ENCODE measurements at regions not wholly inside any gene's neighbourhood (a gene's known extent, or its start where the extent isn't known, plus 50 kb on each side); places are given as distances from the start of the nearest gene placed in this dataset.

DNA sequence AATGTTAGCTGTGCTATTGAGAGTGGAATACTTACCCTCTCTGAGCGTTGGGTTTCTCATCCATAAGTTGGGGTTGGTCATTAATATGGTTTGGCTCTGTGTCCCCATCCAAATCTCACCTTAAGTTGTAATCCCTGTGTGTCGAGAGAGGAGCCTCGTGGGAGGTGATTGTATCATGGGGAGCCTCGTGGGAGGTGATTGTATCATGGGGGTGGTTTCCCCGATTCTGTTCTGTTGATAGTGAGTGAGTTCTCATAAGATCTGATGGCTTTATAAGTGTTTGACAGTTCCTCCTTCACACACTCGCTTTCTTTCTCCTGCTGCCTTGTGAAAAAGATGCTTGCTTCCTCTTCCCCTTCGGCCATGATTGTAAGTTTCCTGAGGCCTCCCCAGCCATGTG lies 391.1 kb downstream of the FAM133A start:
- DNase-seq (ENCODE audit: low read depth), result no peak
- no peak overlapping the region for H3K4me3 ChIP-seq (ENCODE audit: control insufficient read depth, low read depth, low read length)
- TF ChIP-seq, protein P1, sequence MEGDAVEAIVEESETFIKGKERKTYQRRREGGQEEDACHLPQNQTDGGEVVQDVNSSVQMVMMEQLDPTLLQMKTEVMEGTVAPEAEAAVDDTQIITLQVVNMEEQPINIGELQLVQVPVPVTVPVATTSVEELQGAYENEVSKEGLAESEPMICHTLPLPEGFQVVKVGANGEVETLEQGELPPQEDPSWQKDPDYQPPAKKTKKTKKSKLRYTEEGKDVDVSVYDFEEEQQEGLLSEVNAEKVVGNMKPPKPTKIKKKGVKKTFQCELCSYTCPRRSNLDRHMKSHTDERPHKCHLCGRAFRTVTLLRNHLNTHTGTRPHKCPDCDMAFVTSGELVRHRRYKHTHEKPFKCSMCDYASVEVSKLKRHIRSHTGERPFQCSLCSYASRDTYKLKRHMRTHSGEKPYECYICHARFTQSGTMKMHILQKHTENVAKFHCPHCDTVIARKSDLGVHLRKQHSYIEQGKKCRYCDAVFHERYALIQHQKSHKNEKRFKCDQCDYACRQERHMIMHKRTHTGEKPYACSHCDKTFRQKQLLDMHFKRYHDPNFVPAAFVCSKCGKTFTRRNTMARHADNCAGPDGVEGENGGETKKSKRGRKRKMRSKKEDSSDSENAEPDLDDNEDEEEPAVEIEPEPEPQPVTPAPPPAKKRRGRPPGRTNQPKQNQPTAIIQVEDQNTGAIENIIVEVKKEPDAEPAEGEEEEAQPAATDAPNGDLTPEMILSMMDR (IDR thresholded peaks at IDR 0.05; ENCODE audit: control insufficient read depth, insufficient read depth, low read depth, low read length, missing control alignments), result no peak

DNA sequence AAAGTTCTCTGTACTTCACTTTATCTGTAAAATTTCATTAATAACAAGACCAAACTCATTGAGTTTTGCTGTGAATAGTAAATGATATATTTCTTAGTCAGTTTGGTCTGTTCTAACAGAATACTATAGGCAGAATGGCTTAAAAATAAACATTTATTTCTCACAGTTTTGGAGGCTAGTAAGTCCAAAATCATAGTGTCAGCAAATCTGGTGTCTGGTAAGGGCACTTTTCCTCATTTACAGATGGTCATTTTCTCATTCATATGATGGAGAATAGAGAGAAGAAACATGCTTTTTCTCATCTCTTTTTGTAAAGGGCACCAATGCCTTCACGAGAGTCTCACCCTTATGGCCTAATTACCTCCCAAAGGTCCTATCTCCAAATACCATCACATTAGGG lies 415.1 kb downstream of the FAM133A start:
- DNase-seq (ENCODE audit: low read depth), result no peak
- TF ChIP-seq, protein P1 (IDR thresholded peaks at IDR 0.05; ENCODE audit: control insufficient read depth, insufficient read depth, low read depth, low read length, missing control alignments), result no peak
- no peak overlapping the region for H3K4me3 ChIP-seq (ENCODE audit: control insufficient read depth, low read depth, low read length)

DNA sequence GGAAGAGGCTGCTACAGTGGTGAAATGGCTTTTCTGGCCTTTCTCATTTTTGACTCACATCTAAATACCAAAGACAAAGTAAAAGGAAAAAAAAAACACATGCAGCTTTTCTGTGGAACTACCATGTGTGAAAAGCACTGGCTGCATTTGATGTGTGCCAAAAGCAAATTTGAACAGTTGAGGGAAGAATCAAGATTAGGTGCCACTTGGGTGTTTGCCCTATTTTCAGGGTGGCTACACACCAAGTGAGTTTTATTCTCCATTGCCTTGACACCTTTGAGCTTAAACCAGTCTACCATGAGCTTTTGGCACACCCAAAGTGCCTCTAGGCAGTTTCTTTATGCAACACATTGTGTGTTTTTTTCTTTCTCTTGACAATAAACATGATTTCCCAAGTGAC lies 423.9 kb downstream of the FAM133A start:
- TF ChIP-seq, protein P1 (IDR thresholded peaks at IDR 0.05; ENCODE audit: control insufficient read depth, insufficient read depth, low read depth, low read length, missing control alignments), result no peak
- no peak for DNase-seq (ENCODE audit: low read depth)
- no peak overlapping the region for H3K4me3 ChIP-seq (ENCODE audit: control insufficient read depth, low read depth, low read length)

DNA sequence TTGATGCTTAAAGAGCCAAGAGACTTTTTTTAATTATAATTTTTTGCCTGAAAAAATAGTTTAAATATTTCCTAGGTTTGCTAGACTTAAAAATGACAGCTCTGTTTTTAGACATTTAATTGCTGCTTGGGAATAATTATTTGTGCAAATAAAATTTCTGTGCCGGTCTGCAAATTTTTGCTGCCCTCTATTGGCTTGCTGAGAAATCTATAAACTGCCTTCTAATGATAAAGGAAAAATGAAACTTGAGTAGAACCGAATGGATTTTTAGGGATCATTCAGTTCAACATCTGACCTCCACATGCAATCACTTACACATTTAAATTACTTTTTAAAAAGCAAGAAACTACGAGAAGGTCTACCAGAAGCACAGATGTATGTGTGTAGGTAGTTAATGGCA lies 434.0 kb downstream of the FAM133A start:
- no peak overlapping the region for H3K4me3 ChIP-seq (ENCODE audit: control insufficient read depth, low read depth, low read length)
- TF ChIP-seq, protein P1 (IDR thresholded peaks at IDR 0.05; ENCODE audit: control insufficient read depth, insufficient read depth, low read depth, low read length, missing control alignments), result peak; percentile 21
- no peak for DNase-seq (ENCODE audit: low read depth)

DNA sequence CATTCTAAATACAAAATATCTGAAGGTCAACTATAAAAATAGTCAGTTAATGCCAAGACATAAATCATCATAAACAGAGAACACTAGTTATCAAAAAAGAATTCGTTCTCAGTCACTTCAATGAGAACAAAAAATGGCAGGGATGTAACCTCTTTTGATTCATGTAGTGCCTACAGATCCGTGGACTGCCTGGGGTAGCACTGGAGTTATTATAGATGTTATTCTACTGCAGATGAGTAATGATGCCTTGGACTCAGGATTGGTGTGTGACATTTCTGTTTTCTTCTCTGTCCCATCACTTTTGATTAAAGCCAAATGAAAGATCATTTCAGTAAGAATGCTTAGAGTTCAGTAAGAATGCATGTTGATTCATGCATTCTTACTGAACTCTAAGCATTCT lies 440.4 kb downstream of the FAM133A start:
- H3K4me3 ChIP-seq (ENCODE audit: control insufficient read depth, low read depth, low read length), result no peak overlapping the region
- no peak for DNase-seq (ENCODE audit: low read depth)
- TF ChIP-seq, protein P1 (IDR thresholded peaks at IDR 0.05; ENCODE audit: control insufficient read depth, insufficient read depth, low read depth, low read length, missing control alignments), result no peak

DNA sequence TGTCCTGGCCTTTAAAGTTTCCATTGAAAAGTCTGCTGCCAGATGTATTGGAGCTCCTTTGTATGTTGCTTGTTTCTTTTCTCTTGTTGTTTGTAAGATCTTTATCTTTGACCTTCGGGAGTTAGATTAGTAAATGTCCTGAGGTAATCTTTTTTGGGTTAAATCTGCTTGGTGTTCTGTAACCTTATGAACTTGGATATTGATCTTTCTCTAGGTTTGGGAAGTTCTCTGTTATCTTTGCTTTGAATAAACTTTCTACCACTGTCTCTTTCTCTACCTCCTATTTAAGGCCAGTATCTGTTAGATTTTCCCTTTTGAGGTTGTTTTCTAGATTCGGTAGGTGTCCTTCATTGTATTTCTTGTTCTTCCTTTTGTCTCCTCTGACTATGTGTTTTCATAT lies 447.8 kb downstream of the FAM133A start:
- TF ChIP-seq, protein P1 (IDR thresholded peaks at IDR 0.05; ENCODE audit: control insufficient read depth, insufficient read depth, low read depth, low read length, missing control alignments), result no peak
- no peak for DNase-seq (ENCODE audit: low read depth)
- H3K4me3 ChIP-seq (ENCODE audit: control insufficient read depth, low read depth, low read length), result no peak overlapping the region

DNA sequence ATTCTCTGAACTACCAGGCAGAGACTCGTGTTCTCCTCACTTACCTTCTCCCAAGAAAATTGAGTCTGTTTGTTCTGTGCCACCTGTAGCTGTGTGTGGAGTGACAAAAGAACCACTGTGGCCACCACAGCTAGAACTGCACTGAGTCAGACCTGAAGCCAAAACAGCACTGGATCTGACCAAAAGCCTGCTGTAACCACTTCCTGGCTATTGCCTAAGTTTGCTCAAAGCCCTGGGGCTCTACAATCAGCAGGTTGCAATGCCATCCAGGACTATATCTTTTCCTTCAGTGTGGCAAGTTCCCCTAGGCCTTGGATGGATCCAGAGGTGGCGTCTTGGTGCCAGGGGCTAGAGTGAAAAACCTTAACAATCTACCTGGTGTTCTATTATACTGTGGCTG lies 449.1 kb downstream of the FAM133A start:
- TF ChIP-seq, protein P1 (IDR thresholded peaks at IDR 0.05; ENCODE audit: control insufficient read depth, insufficient read depth, low read depth, low read length, missing control alignments), result no peak
- DNase-seq (ENCODE audit: low read depth), result no peak
- no peak overlapping the region for H3K4me3 ChIP-seq (ENCODE audit: control insufficient read depth, low read depth, low read length)
